Panc1 (cell line): ENCODE measurements at regions not wholly inside any gene's neighbourhood (a gene's known extent, or its start where the extent isn't known, plus 50 kb on each side); places are given as distances from the start of the nearest gene placed in this dataset.

Experiments
- ATAC-seq: fragments of 200-7000 bp; cut with Tn5 transposase; 2 replicates; pipeline ENCODE4 v1.9.1; 2020; ENCODE audit warnings: mild to moderate bottlenecking, moderate library complexity
- BruUV-seq: library from RNA; stranded (reverse); fragments of 400-500 nt; replicated peaks from 2 replicates; lab custom pipeline; 2021; lab: Mats Ljungman, UMichigan
- CTCF ChIA-PET: fragments of 300-600 bp; sonication (Branson Sonifier 250); formaldehyde crosslinking; loops from one replicate; lab custom pipeline; 2022; ENCODE audit warnings: antibody characterized with exemption; lab: Charles Lee
- POLR2A ChIA-PET: fragments of 300-600 bp; sonication (Branson Sonifier 250); formaldehyde crosslinking; loops from one replicate; lab custom pipeline; 2022; ENCODE audit warnings: antibody characterized with exemption; lab: Charles Lee
- DNase-seq: peaks from one replicate; pipeline ENCODE4 v3.0.0-alpha.2; 2010; ENCODE audit warnings: low read depth, low spot score
- H3K27ac ChIP-seq: 2 replicates; pipeline ENCODE4 v1.5.1; 2011; ENCODE audit warnings: mild to moderate bottlenecking, low read length, inconsistent platforms
- H3K27me3 ChIP-seq: fragments of 200-500 bp; sonication (Bioruptor generic); 2 replicates; pipeline ENCODE4 v1.6.0; 2014; ENCODE audit warnings: low read length, inconsistent platforms; ENCODE audit not compliant: control insufficient read depth, insufficient read depth
- H3K36me3 ChIP-seq: fragments of 200-500 bp; sonication (Bioruptor generic); 2 replicates; pipeline ENCODE4 v1.5.1; 2014; ENCODE audit warnings: inconsistent platforms, mild to moderate bottlenecking, low read length, moderate library complexity; ENCODE audit not compliant: control insufficient read depth, insufficient read depth
- H3K4me1 ChIP-seq: 2 replicates; pipeline ENCODE4 v1.5.1; 2011; ENCODE audit warnings: inconsistent platforms, mild to moderate bottlenecking, low read length, moderate library complexity; ENCODE audit not compliant: control insufficient read depth, insufficient read depth
- H3K4me3 ChIP-seq, 2 experiments: 2 replicates each; pipeline ENCODE4 v1.5.1; 2011 to 2012; ENCODE audit warnings: low read depth in 2 of 2, low read length in 2 of 2, mild to moderate bottlenecking in 2 of 2, inconsistent platforms in 1 of 2, moderate library complexity in 1 of 2
- H3K9me3 ChIP-seq: fragments of 200-500 bp; sonication (Bioruptor generic); 2 replicates; pipeline ENCODE4 v1.5.1; 2014; ENCODE audit warnings: low read depth, mild to moderate bottlenecking, inconsistent platforms, low read length, moderate library complexity; ENCODE audit not compliant: control insufficient read depth, insufficient read depth
- POLR2AphosphoS5 ChIP-seq: IDR thresholded peaks from 2 replicates; pipeline ENCODE4 v1.6.1; 2012; ENCODE audit warnings: mild to moderate bottlenecking, low read depth, low read length, moderate library complexity
- SIN3A ChIP-seq: IDR thresholded peaks from 2 replicates; pipeline ENCODE4 v1.6.1; 2012; ENCODE audit warnings: low read depth, mild to moderate bottlenecking, low read length, moderate library complexity, borderline replicate concordance; ENCODE audit not compliant: insufficient read depth
- TCF7L2 ChIP-seq: IDR thresholded peaks from 2 replicates; pipeline ENCODE4 v1.6.1; 2011; ENCODE audit warnings: mild to moderate bottlenecking, low read depth, low read length, inconsistent platforms
- in situ Hi-C: cut with HindIII; loops from 2 replicates; pipeline ENCODE4 v1.10.0; 2016; ENCODE audit warnings: low sequenced_read_pairs, low pct_unique_long_range_greater_than_20kb
- intact Hi-C: fragments of 100-400 bp; cut with micrococcal nuclease; formaldehyde crosslinking; loops from one replicate; pipeline ENCODE4 v1.10.0; 2022; ENCODE audit not compliant: unreplicated experiment
- TF ChIP-seq, protein P1 (sequence below), 2 experiments: IDR thresholded peaks; 2 replicates each; pipeline ENCODE4 v1.6.1; 2011 to 2012; ENCODE audit warnings: low read depth in 2 of 2, control low read depth in 1 of 2, low read length in 1 of 2, mild to moderate bottlenecking in 1 of 2, moderate library complexity in 1 of 2; ENCODE audit not compliant: insufficient read depth in 1 of 2
- TF ChIP-seq, protein P2 (sequence below): fragments of 450-650 bp; IDR thresholded peaks from 2 replicates; pipeline ENCODE4 v1.5.1; 2017; ENCODE audit warnings: mild to moderate bottlenecking

DNA sequence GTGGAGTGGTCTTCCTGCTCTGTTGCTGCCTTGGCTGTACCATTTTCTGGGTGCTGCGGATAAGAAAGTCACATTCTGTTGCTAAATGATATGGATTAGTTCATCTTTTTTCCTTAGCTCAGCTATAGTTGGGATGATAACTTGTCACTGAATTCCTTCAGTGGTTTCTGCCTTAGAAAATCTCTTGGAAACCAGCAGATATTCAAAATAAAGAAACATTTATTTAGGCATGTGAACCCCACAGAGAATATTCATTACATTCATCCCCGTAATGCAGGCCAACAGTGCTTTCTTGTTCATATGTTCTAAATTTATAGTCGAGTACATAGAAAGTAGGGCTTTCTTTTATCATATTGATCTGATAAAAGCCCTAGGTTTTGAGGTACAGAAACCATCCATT lies 151.3 kb downstream of the CYB561 start:
- no peaks in the 10 kb centered on the region for H3K4me1 ChIP-seq
- TF ChIP-seq POLR2AphosphoS5 (no peak), TCF7L2 (no peak), SIN3A (no peak)
- TF ChIP-seq, protein P1, sequence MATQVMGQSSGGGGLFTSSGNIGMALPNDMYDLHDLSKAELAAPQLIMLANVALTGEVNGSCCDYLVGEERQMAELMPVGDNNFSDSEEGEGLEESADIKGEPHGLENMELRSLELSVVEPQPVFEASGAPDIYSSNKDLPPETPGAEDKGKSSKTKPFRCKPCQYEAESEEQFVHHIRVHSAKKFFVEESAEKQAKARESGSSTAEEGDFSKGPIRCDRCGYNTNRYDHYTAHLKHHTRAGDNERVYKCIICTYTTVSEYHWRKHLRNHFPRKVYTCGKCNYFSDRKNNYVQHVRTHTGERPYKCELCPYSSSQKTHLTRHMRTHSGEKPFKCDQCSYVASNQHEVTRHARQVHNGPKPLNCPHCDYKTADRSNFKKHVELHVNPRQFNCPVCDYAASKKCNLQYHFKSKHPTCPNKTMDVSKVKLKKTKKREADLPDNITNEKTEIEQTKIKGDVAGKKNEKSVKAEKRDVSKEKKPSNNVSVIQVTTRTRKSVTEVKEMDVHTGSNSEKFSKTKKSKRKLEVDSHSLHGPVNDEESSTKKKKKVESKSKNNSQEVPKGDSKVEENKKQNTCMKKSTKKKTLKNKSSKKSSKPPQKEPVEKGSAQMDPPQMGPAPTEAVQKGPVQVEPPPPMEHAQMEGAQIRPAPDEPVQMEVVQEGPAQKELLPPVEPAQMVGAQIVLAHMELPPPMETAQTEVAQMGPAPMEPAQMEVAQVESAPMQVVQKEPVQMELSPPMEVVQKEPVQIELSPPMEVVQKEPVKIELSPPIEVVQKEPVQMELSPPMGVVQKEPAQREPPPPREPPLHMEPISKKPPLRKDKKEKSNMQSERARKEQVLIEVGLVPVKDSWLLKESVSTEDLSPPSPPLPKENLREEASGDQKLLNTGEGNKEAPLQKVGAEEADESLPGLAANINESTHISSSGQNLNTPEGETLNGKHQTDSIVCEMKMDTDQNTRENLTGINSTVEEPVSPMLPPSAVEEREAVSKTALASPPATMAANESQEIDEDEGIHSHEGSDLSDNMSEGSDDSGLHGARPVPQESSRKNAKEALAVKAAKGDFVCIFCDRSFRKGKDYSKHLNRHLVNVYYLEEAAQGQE (IDR thresholded peaks at IDR 0.05; ENCODE audit: insufficient read depth in 1 of 2, low read depth in 2 of 2, low read length in 1 of 2), result no peak
- BruUV-seq, result no TSS peak
- CTCF ChIA-PET, result no interaction called here
- DNase-seq, result no peak
- H3K9me3 ChIP-seq, result peaks cover 3% of the 10 kb centered on the region; the same call in 1 of the 2 replicates
- no peaks in the 10 kb centered on the region for H3K27me3 ChIP-seq
- no peak overlapping the region for H3K27ac ChIP-seq
- intact Hi-C loops, result no loop called here
- in situ Hi-C loops, result no loop called here
- H3K4me3 ChIP-seq, result no peak overlapping the region
- ATAC-seq, result no peak
- H3K36me3 ChIP-seq, result no peaks in the 10 kb centered on the region
- POLR2A ChIA-PET, result no interaction called here

DNA sequence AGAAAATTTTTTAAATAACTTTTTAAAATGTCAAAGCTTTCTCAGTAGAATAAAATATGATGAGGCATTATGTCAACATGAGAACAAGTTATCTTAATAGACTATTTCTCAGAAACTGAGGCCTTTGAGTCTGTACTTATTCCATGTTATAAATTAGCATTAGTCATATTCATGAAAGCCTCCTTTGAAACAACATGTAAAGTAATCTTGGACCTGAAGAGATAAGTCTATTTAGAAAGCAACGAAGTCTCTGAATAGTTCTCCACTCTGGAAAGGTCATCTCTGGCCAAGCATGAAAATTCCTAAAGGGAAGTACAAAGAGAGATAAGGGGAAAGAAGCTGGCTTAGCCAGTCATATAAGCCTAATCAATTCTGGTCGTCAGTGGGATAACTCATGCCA lies 150.8 kb downstream of the CYB561 start:
- Histone ChIP-seq H3K4me3 (no peak overlapping the region), H3K36me3 (no peaks in the 10 kb centered on the region), H3K27ac (no peak overlapping the region), H3K27me3 (no peaks in the 10 kb centered on the region), H3K4me1 (no peaks in the 10 kb centered on the region), H3K9me3 (peaks cover 3% of the 10 kb centered on the region; the same call in 1 of the 2 replicates)
- ChIA-PET POLR2A (no interaction called here), CTCF (no interaction called here)
- ATAC-seq, result no peak
- no peak for TF ChIP-seq TCF7L2
- TF ChIP-seq, protein P1 (IDR thresholded peaks at IDR 0.05; ENCODE audit: insufficient read depth in 1 of 2, low read depth in 2 of 2, low read length in 1 of 2), result no peak
- TF ChIP-seq SIN3A, result no peak
- no peak for TF ChIP-seq POLR2AphosphoS5
- TF ChIP-seq, protein P2, sequence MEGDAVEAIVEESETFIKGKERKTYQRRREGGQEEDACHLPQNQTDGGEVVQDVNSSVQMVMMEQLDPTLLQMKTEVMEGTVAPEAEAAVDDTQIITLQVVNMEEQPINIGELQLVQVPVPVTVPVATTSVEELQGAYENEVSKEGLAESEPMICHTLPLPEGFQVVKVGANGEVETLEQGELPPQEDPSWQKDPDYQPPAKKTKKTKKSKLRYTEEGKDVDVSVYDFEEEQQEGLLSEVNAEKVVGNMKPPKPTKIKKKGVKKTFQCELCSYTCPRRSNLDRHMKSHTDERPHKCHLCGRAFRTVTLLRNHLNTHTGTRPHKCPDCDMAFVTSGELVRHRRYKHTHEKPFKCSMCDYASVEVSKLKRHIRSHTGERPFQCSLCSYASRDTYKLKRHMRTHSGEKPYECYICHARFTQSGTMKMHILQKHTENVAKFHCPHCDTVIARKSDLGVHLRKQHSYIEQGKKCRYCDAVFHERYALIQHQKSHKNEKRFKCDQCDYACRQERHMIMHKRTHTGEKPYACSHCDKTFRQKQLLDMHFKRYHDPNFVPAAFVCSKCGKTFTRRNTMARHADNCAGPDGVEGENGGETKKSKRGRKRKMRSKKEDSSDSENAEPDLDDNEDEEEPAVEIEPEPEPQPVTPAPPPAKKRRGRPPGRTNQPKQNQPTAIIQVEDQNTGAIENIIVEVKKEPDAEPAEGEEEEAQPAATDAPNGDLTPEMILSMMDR, result no peak
- in situ Hi-C loops (no loop called here), intact Hi-C loops (no loop called here)
- no peak for DNase-seq
- no TSS peak for BruUV-seq
